ENCODE measurements at regions not wholly inside any gene's neighbourhood (a gene's known extent, or its start where the extent isn't known, plus 50 kb on each side); places are given as distances from the start of the nearest gene placed in this dataset.
A peak's percentile ranks its signal among the peaks of the same experiment; 100 is the strongest.

DNA sequence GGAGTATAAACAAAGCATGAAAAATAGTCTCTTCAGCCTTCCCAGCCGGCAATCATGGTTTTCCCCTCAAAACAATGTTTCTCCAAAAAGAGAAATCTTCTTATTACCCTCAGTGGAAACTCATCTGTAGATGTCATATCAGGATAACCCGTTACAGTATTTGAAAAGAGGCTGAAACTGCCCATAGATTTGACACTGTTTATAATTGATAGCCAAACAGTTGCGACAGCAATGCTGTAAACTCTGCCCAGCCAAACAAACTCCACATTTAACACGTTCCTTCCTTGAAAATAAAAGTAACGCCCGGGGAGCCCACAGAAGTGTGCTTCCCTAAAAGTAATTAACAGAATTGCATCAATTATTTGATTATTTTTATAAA, 201.3 kb upstream of the FOXN3 start:
- H3K79me2 ChIP-seq (ENCODE audit: control insufficient read depth, insufficient read depth, low read length) = peaks cover 9% of the 10 kb centered on the region
- H4K5ac ChIP-seq (ENCODE audit: low read length) = no peak overlapping the region
- H3K36me3 ChIP-seq (ENCODE audit: control insufficient read depth, insufficient read depth, low read length) = no peaks in the 10 kb centered on the region
- no peak overlapping the region for H2AK5ac ChIP-seq (ENCODE audit: low read length)
- H2BK120ac ChIP-seq (ENCODE audit: low read depth, low read length) = no peak overlapping the region
- peak overlapping the region; percentile 90 for H3K56ac ChIP-seq (ENCODE audit: low read length)
- peak overlapping the region; percentile 77 for H3K9ac ChIP-seq (ENCODE audit: low read length)
- no peak overlapping the region for H4K8ac ChIP-seq (ENCODE audit: low read depth, low read length)
- H3K27ac ChIP-seq (ENCODE audit: low read depth, low read length) = peak overlapping the region; percentile 48
- no peak for DNase-seq
- no peak overlapping the region for H2BK15ac ChIP-seq (replicated peaks; ENCODE audit: low read depth)
- H3K18ac ChIP-seq (ENCODE audit: low read length) = peak overlapping the region; percentile 11
- H3K27me3 ChIP-seq (ENCODE audit: insufficient read depth, low read length, poor library complexity) = no peaks in the 10 kb centered on the region
- peaks cover under 1% of the 10 kb centered on the region for H3K79me1 ChIP-seq (ENCODE audit: low read length)
- peaks cover 9% of the 10 kb centered on the region for H3K4me1 ChIP-seq (ENCODE audit: control insufficient read depth, low read depth, low read length)
- H3K23ac ChIP-seq (ENCODE audit: low read length) = peak overlapping the region; percentile 11
- no peak overlapping the region for H3K4ac ChIP-seq (ENCODE audit: low read depth, low read length)
- peak overlapping the region; percentile 65 for H3K4me2 ChIP-seq (ENCODE audit: low read length)
- no peak overlapping the region for H2BK5ac ChIP-seq (ENCODE audit: low read length)
- H3K4me3 ChIP-seq (ENCODE audit: low read length) = peak overlapping the region; percentile 52
- WGBS (ENCODE audit: extremely low coverage, insufficient coverage, low lambda C conversion rate) = no CpG with 5 or more reads among the region's 6 CpGs

DNA sequence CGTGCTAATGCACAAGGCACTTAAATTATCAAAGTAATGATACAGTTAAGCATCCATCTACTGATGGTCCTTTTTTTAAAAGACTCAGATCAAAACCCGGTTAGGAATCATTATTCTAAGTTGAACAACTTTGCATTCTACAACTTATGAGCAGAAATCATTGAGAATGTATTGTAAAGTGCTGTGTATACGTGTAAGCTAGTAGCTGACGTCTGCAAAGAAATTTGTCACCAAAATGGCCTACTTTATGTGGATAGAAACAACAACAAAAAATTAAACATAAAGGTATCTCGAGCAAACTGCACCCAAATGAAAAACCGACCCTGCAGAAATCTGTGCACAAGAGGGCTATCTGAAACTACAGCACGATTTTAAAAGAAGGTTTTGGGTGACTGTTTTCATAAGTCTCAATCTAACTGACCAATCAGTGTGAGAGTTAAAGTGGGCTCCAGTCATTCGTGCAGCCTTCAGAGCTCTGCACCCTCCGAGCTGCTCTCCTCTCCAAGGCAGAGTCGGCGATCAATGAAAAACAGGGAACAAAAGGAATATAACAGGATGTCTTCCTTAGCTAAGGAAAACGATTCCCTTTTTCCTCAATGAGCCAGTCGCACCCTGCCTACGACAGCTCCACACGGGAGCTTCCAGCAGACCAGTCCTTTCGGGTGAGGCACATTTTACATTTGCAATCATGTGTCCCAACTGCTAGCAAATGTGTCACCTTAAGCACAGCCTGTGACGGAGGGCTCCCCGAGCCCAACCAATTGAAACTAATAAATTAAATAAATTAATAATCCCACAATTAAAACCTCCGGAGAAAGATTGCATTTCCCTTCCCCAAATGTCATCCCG, 200.7 kb upstream of the FOXN3 start:
- no peak overlapping the region for H4K8ac ChIP-seq (ENCODE audit: low read depth, low read length)
- peak overlapping the region; percentile 90 for H3K56ac ChIP-seq (ENCODE audit: low read length)
- DNase-seq = peak; percentile 79
- H3K79me1 ChIP-seq (ENCODE audit: low read length) = peaks cover 3% of the 10 kb centered on the region
- no peak overlapping the region for H3K23ac ChIP-seq (ENCODE audit: low read length)
- H2BK15ac ChIP-seq (replicated peaks; ENCODE audit: low read depth) = no peak overlapping the region
- no peak overlapping the region for H2BK120ac ChIP-seq (ENCODE audit: low read depth, low read length)
- peak overlapping the region; percentile 86 for H3K4ac ChIP-seq (ENCODE audit: low read depth, low read length)
- no CpG with 5 or more reads among the region's 20 CpGs for WGBS (ENCODE audit: extremely low coverage, insufficient coverage, low lambda C conversion rate)
- no peaks in the 10 kb centered on the region for H3K36me3 ChIP-seq (ENCODE audit: control insufficient read depth, insufficient read depth, low read length)
- H3K18ac ChIP-seq (ENCODE audit: low read length) = peak overlapping the region; percentile 11
- H3K9ac ChIP-seq (ENCODE audit: low read length) = peak overlapping the region; percentile 77
- H3K4me1 ChIP-seq (ENCODE audit: control insufficient read depth, low read depth, low read length) = peaks cover 13% of the 10 kb centered on the region
- H3K27me3 ChIP-seq (ENCODE audit: insufficient read depth, low read length, poor library complexity) = no peaks in the 10 kb centered on the region
- no peak overlapping the region for H4K5ac ChIP-seq (ENCODE audit: low read length)
- H2BK5ac ChIP-seq (ENCODE audit: low read length) = peak overlapping the region; percentile 44
- H3K4me2 ChIP-seq (ENCODE audit: low read length) = peak overlapping the region; percentile 65
- peak overlapping the region; percentile 52 for H3K4me3 ChIP-seq (ENCODE audit: low read length)
- peaks cover 12% of the 10 kb centered on the region for H3K79me2 ChIP-seq (ENCODE audit: control insufficient read depth, insufficient read depth, low read length)
- peak overlapping the region; percentile 48 for H3K27ac ChIP-seq (ENCODE audit: low read depth, low read length)
- H2AK5ac ChIP-seq (ENCODE audit: low read length) = no peak overlapping the region

DNA sequence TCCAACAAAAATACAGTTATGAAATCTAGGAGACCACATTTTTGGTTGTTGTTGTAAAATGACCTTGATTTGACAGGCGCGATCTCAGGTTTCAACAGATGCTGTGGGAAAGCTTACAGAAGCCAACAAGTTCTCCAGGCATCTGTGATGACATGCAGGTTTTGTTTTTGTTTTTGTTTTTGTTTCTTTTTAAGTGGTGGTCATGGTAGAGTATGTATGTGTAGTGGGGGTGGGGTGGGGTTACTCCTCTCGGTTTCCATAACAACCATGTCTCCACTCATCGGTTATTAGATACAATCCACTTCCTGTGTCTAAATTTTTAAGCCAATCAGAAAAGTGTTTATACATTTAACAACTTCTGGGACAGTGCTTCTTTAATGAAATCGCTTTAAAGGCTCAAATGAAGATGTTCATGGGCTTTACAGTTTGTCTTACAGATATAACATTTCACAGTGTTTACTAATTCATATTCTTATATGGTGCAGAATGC, 199.9 kb upstream of the FOXN3 start:
- H2BK120ac ChIP-seq (ENCODE audit: low read depth, low read length) = peak overlapping the region; percentile 99
- H3K79me1 ChIP-seq (ENCODE audit: low read length) = peaks cover 4% of the 10 kb centered on the region
- H3K36me3 ChIP-seq (ENCODE audit: control insufficient read depth, insufficient read depth, low read length) = no peaks in the 10 kb centered on the region
- H3K27ac ChIP-seq (ENCODE audit: low read depth, low read length) = no peak overlapping the region
- peaks cover 15% of the 10 kb centered on the region for H3K79me2 ChIP-seq (ENCODE audit: control insufficient read depth, insufficient read depth, low read length)
- no CpG with 5 or more reads among the region's 5 CpGs for WGBS (ENCODE audit: extremely low coverage, insufficient coverage, low lambda C conversion rate)
- no peak overlapping the region for H2BK15ac ChIP-seq (replicated peaks; ENCODE audit: low read depth)
- H4K8ac ChIP-seq (ENCODE audit: low read depth, low read length) = no peak overlapping the region
- no peaks in the 10 kb centered on the region for H3K27me3 ChIP-seq (ENCODE audit: insufficient read depth, low read length, poor library complexity)
- H3K9ac ChIP-seq (ENCODE audit: low read length) = peak overlapping the region; percentile 37
- H3K56ac ChIP-seq (ENCODE audit: low read length) = peak overlapping the region; percentile 28
- H2BK5ac ChIP-seq (ENCODE audit: low read length) = no peak overlapping the region
- peak; percentile 79 for DNase-seq
- no peak overlapping the region for H2AK5ac ChIP-seq (ENCODE audit: low read length)
- peak overlapping the region; percentile 16 for H3K4ac ChIP-seq (ENCODE audit: low read depth, low read length)
- H3K4me1 ChIP-seq (ENCODE audit: control insufficient read depth, low read depth, low read length) = peaks cover 13% of the 10 kb centered on the region
- H3K23ac ChIP-seq (ENCODE audit: low read length) = no peak overlapping the region
- peak overlapping the region; percentile 21 for H3K4me2 ChIP-seq (ENCODE audit: low read length)
- H3K4me3 ChIP-seq (ENCODE audit: low read length) = no peak overlapping the region
- peak overlapping the region; percentile 75 for H3K18ac ChIP-seq (ENCODE audit: low read length)
- no peak overlapping the region for H4K5ac ChIP-seq (ENCODE audit: low read length)

DNA sequence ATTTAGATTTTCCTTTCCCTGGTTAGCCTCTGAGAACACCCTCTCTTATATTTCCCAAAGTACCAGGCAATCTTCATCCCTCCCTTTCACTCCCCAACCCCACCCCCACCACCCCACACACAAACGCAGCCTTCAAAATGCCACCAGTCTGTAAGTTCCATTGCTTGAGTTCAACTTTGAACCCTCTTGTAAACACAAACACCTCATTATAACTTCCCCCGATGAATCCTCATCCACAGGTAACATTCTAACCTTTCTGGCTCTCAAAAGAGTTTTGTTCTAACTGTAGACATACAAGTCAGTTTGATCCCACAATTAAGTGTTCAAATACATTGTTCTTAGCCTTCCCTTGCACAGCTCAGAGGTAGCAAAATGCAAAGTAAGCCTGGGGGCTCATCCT, 199.4 kb upstream of the FOXN3 start:
- peak; percentile 39 for DNase-seq
- WGBS (ENCODE audit: extremely low coverage, insufficient coverage, low lambda C conversion rate) = no CpG with 5 or more reads among the region's 2 CpGs
- Histone ChIP-seq H3K79me2 (ENCODE audit: control insufficient read depth, insufficient read depth, low read length) (peaks cover 17% of the 10 kb centered on the region), H4K8ac (ENCODE audit: low read depth, low read length) (no peak overlapping the region), H3K27ac (ENCODE audit: low read depth, low read length) (no peak overlapping the region), H2BK5ac (ENCODE audit: low read length) (no peak overlapping the region), H3K56ac (ENCODE audit: low read length) (no peak overlapping the region), H4K5ac (ENCODE audit: low read length) (no peak overlapping the region), H3K4me3 (ENCODE audit: low read length) (no peak overlapping the region), H3K18ac (ENCODE audit: low read length) (peak overlapping the region; percentile 75), H2BK120ac (ENCODE audit: low read depth, low read length) (peak overlapping the region; percentile 99), H3K4me1 (ENCODE audit: control insufficient read depth, low read depth, low read length) (peaks cover 13% of the 10 kb centered on the region), H3K23ac (ENCODE audit: low read length) (no peak overlapping the region), H2BK15ac (replicated peaks; ENCODE audit: low read depth) (no peak overlapping the region), H3K4ac (ENCODE audit: low read depth, low read length) (peak overlapping the region; percentile 36), H2AK5ac (ENCODE audit: low read length) (no peak overlapping the region), H3K4me2 (ENCODE audit: low read length) (peak overlapping the region; percentile 21), H3K36me3 (ENCODE audit: control insufficient read depth, insufficient read depth, low read length) (no peaks in the 10 kb centered on the region), H3K9ac (ENCODE audit: low read length) (peak overlapping the region; percentile 4), H3K79me1 (ENCODE audit: low read length) (peaks cover 6% of the 10 kb centered on the region), H3K27me3 (ENCODE audit: insufficient read depth, low read length, poor library complexity) (no peaks in the 10 kb centered on the region)

DNA sequence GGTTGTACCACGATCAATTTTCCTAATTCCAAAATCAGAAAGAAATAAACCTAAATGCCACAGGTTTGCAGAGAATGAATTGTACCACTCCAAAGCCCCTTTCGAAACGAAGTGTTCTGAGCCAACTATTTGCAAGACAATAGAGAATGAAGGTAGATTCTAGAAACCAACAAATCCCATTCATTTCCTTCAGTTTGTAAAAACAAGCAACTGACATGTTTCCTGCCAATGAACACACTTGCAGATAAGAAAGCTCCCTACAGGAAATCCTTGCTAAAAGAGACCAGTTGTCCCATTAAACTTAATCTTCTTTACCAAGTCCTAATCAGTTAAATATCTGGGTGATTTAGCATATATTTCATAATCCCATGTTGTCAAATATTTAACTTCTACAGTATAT, 198.4 kb upstream of the FOXN3 start:
- WGBS (ENCODE audit: extremely low coverage, insufficient coverage, low lambda C conversion rate) = no CpG with 5 or more reads among the region's 3 CpGs
- Histone ChIP-seq H2AK5ac (ENCODE audit: low read length) (no peak overlapping the region), H3K79me2 (ENCODE audit: control insufficient read depth, insufficient read depth, low read length) (peaks cover 17% of the 10 kb centered on the region), H3K9ac (ENCODE audit: low read length) (no peak overlapping the region), H3K4me1 (ENCODE audit: control insufficient read depth, low read depth, low read length) (peaks cover 13% of the 10 kb centered on the region), H3K27ac (ENCODE audit: low read depth, low read length) (no peak overlapping the region), H3K79me1 (ENCODE audit: low read length) (peaks cover 6% of the 10 kb centered on the region), H2BK15ac (replicated peaks; ENCODE audit: low read depth) (no peak overlapping the region), H3K36me3 (ENCODE audit: control insufficient read depth, insufficient read depth, low read length) (no peaks in the 10 kb centered on the region), H2BK120ac (ENCODE audit: low read depth, low read length) (no peak overlapping the region), H3K4me2 (ENCODE audit: low read length) (no peak overlapping the region), H3K23ac (ENCODE audit: low read length) (no peak overlapping the region), H3K4ac (ENCODE audit: low read depth, low read length) (no peak overlapping the region), H2BK5ac (ENCODE audit: low read length) (peak overlapping the region; percentile 12), H4K5ac (ENCODE audit: low read length) (no peak overlapping the region), H4K8ac (ENCODE audit: low read depth, low read length) (peak overlapping the region; percentile 2), H3K27me3 (ENCODE audit: insufficient read depth, low read length, poor library complexity) (no peaks in the 10 kb centered on the region), H3K18ac (ENCODE audit: low read length) (no peak overlapping the region), H3K4me3 (ENCODE audit: low read length) (no peak overlapping the region), H3K56ac (ENCODE audit: low read length) (no peak overlapping the region)
- DNase-seq = peak; percentile 72

All from mesendoderm (in vitro differentiated cells).